Esophagus squamous epithelium (tissue), 4 donors: ENCODE measurements at regions not wholly inside any gene's neighbourhood (a gene's known extent, or its start where the extent isn't known, plus 50 kb on each side); places are given as distances from the start of the nearest gene placed in this dataset.

Experiments used
- CTCF ChIP-seq, 6 experiments: fragments of 450-650 bp in 4 of 6; fragments of 200-600 bp in 2 of 6; sonication (generic) in 2 of 6; IDR thresholded peaks; one replicate each; pipeline ENCODE4 v1.5.1; 2016 to 2019; ENCODE audit warnings: antibody characterized with exemption in 6 of 6, mild to moderate bottlenecking in 4 of 6, moderate library complexity in 4 of 6
- POLR2A ChIP-seq, 4 donors: fragments of 450-650 bp; IDR thresholded peaks; one replicate each; pipeline ENCODE4 v1.6.1; 2017; ENCODE audit warnings: antibody characterized with exemption in 4 of 4, mild to moderate bottlenecking in 4 of 4, moderate library complexity in 3 of 4

GRCh38 chr3:106620646-106621045 lies 751.8 kb upstream of the CBLB start:
- TF ChIP-seq CTCF (IDR thresholded peaks at IDR 0.05), result no peak
- TF ChIP-seq POLR2A (IDR thresholded peaks at IDR 0.05), result no peak
